Hepatocyte (in vitro differentiated cells): ENCODE measurements at regions not wholly inside any gene's neighbourhood (a gene's known extent, or its start where the extent isn't known, plus 50 kb on each side); places are given as distances from the start of the nearest gene placed in this dataset.

ENCODE experiments used
- EZH2 ChIP-seq: fragments of 200-600 bp; sonication (generic); IDR thresholded peaks from 2 replicates; pipeline ENCODE4 v1.6.1; 2016; ENCODE audit warnings: antibody characterized with exemption, mild to moderate bottlenecking, borderline replicate concordance
- EZH2phosphoT487 ChIP-seq: fragments of 200-600 bp; sonication (generic); IDR thresholded peaks from one replicate; pipeline ENCODE4 v1.6.1; 2018; ENCODE audit warnings: antibody characterized with exemption, mild to moderate bottlenecking, low read depth, moderate library complexity; ENCODE audit not compliant: unreplicated experiment, severe bottlenecking
- TF ChIP-seq, protein P1 (sequence below): fragments of 200-600 bp; sonication (generic); IDR thresholded peaks from 2 replicates; pipeline ENCODE4 v1.5.1; 2016; ENCODE audit warnings: antibody characterized with exemption, mild to moderate bottlenecking; ENCODE audit not compliant: poor library complexity

DNA sequence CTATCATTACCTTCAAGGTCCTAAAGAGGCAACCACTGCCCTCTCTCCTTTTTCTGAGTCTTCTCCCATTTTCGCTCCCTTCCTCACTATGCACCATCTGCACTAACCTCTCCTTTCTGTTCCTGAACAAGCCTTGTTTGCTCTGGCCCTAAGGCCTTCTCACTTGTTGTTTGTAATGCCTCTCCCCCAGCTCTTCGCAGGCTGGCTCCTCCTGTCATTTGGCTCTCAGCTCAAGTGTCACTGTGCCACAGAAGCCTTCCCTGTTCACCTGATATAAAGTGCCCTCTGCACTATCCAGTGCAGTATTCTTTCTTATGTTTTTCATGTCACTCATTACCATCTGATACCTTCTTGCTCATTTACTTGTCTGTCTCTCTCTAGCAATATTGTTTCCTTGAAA, 303.7 kb downstream of the KCNN2 start:
- no peak for TF ChIP-seq EZH2phosphoT487
- TF ChIP-seq, protein P1, sequence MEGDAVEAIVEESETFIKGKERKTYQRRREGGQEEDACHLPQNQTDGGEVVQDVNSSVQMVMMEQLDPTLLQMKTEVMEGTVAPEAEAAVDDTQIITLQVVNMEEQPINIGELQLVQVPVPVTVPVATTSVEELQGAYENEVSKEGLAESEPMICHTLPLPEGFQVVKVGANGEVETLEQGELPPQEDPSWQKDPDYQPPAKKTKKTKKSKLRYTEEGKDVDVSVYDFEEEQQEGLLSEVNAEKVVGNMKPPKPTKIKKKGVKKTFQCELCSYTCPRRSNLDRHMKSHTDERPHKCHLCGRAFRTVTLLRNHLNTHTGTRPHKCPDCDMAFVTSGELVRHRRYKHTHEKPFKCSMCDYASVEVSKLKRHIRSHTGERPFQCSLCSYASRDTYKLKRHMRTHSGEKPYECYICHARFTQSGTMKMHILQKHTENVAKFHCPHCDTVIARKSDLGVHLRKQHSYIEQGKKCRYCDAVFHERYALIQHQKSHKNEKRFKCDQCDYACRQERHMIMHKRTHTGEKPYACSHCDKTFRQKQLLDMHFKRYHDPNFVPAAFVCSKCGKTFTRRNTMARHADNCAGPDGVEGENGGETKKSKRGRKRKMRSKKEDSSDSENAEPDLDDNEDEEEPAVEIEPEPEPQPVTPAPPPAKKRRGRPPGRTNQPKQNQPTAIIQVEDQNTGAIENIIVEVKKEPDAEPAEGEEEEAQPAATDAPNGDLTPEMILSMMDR = no peak
- TF ChIP-seq EZH2 = no peak
